ENCODE measurements at regions not wholly inside any gene's neighbourhood (a gene's known extent, or its start where the extent isn't known, plus 50 kb on each side); places are given as distances from the start of the nearest gene placed in this dataset.

DNA sequence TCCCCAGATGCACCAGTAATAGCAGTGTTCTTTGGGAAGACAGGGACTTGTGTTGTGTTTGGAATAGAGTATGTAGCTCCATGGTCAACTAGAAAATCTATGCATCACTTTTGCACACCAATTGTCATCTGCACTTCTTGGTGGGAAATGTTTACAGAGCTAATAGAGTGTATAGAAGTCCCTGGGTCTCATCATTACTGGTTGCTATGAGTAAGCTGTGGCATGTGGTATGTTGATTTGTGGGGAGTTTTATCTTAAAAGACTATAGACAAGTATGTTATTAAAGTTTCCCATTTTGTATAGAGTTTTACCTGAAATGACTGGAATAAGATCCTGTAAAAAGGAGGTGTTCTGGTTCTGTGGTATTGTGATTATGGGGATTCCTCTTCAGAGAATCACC, 55.4 kb upstream of the PRSS1 start:
- Histone ChIP-seq H3K27me3 (ENCODE audit: control insufficient read depth, insufficient read depth, low read length) (no peaks in the 10 kb centered on the region), H3K36me3 (ENCODE audit: control insufficient read depth, insufficient read depth, low read length) (no peaks in the 10 kb centered on the region), H3K27ac (ENCODE audit: insufficient read depth, low read length) (no peak overlapping the region), H3K4me2 (ENCODE audit: extremely low read depth, insufficient read depth, low read length) (no peak overlapping the region), H3K9me3 (ENCODE audit: control insufficient read depth, insufficient read depth, low read depth, low read length) (no peaks in the 10 kb centered on the region), H2AFZ (ENCODE audit: low read length) (no peak overlapping the region), H3K4me1 (ENCODE audit: control insufficient read depth, extremely low read depth, insufficient read depth, low read length) (no peaks in the 10 kb centered on the region), H3K79me2 (ENCODE audit: control insufficient read depth, insufficient read depth, low read length) (no peaks in the 10 kb centered on the region), H4K20me1 (ENCODE audit: control insufficient read depth, extremely low read depth, insufficient read depth, low read length) (no peaks in the 10 kb centered on the region), H3K9ac (ENCODE audit: insufficient read depth, low read length) (no peak overlapping the region), H3K4me3 (replicated peaks in 1 of 4; ENCODE audit: control extremely low read depth in 1 of 4, insufficient read depth in 1 of 4, low read depth in 3 of 4, low read length in 4 of 4) (no peak overlapping the region)
- TF ChIP-seq, protein P1, sequence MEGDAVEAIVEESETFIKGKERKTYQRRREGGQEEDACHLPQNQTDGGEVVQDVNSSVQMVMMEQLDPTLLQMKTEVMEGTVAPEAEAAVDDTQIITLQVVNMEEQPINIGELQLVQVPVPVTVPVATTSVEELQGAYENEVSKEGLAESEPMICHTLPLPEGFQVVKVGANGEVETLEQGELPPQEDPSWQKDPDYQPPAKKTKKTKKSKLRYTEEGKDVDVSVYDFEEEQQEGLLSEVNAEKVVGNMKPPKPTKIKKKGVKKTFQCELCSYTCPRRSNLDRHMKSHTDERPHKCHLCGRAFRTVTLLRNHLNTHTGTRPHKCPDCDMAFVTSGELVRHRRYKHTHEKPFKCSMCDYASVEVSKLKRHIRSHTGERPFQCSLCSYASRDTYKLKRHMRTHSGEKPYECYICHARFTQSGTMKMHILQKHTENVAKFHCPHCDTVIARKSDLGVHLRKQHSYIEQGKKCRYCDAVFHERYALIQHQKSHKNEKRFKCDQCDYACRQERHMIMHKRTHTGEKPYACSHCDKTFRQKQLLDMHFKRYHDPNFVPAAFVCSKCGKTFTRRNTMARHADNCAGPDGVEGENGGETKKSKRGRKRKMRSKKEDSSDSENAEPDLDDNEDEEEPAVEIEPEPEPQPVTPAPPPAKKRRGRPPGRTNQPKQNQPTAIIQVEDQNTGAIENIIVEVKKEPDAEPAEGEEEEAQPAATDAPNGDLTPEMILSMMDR (conservative IDR thresholded peaks at IDR 0.05 in 1 of 2, IDR thresholded peaks at IDR 0.05 in 1 of 2; ENCODE audit: low read depth in 1 of 2, low read length in 2 of 2): no peak
- TF ChIP-seq EZH2 (IDR thresholded peaks at IDR 0.05; ENCODE audit: low read length, missing control alignments): no peak
- DNase-seq (ENCODE audit: low read depth in 2 of 2): no peak

DNA sequence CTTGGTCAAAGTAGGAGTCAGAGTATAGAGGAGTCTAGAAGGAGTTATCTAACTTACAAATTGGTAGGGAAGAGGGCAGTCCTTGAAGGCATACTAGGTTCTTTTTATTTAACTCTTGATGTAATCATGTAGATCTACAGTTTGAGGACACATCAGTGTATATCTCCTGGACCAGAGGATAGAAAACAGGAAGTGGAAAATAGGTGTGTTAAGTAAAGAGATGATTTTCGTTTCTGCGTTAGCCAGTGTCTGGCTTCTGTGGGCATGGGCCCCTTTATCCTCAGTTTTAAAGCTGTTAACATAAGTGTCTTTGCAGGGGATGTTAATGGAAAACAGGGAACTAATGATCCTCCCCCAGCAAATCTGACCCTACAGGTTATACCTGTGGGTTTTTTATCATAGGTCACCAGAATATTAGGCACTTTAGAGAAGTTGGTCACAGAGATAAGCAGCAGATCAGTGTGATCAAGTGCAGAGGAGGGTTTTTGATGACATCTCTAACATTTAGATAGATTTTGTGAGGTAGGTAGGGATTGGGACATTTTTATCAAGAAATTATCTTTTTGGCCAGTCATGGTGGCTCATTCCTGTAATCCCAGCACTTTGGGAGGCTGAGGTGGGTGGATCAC, 58.6 kb upstream of the PRSS1 start:
- no peak for DNase-seq (ENCODE audit: low read depth in 2 of 2)
- Histone ChIP-seq H3K4me2 (ENCODE audit: extremely low read depth, insufficient read depth, low read length) (no peak overlapping the region), H3K4me3 (replicated peaks in 1 of 4; ENCODE audit: control extremely low read depth in 1 of 4, insufficient read depth in 1 of 4, low read depth in 3 of 4, low read length in 4 of 4) (no peak overlapping the region), H2AFZ (ENCODE audit: low read length) (no peak overlapping the region), H3K36me3 (ENCODE audit: control insufficient read depth, insufficient read depth, low read length) (no peaks in the 10 kb centered on the region), H3K9ac (ENCODE audit: insufficient read depth, low read length) (no peak overlapping the region), H3K79me2 (ENCODE audit: control insufficient read depth, insufficient read depth, low read length) (no peaks in the 10 kb centered on the region), H3K27me3 (ENCODE audit: control insufficient read depth, insufficient read depth, low read length) (no peaks in the 10 kb centered on the region), H3K27ac (ENCODE audit: insufficient read depth, low read length) (no peak overlapping the region), H4K20me1 (ENCODE audit: control insufficient read depth, extremely low read depth, insufficient read depth, low read length) (no peaks in the 10 kb centered on the region), H3K4me1 (ENCODE audit: control insufficient read depth, extremely low read depth, insufficient read depth, low read length) (no peaks in the 10 kb centered on the region), H3K9me3 (ENCODE audit: control insufficient read depth, insufficient read depth, low read depth, low read length) (no peaks in the 10 kb centered on the region)
- no peak for TF ChIP-seq EZH2 (IDR thresholded peaks at IDR 0.05; ENCODE audit: low read length, missing control alignments)
- TF ChIP-seq, protein P1 (conservative IDR thresholded peaks at IDR 0.05 in 1 of 2, IDR thresholded peaks at IDR 0.05 in 1 of 2; ENCODE audit: low read depth in 1 of 2, low read length in 2 of 2): no peak

DNA sequence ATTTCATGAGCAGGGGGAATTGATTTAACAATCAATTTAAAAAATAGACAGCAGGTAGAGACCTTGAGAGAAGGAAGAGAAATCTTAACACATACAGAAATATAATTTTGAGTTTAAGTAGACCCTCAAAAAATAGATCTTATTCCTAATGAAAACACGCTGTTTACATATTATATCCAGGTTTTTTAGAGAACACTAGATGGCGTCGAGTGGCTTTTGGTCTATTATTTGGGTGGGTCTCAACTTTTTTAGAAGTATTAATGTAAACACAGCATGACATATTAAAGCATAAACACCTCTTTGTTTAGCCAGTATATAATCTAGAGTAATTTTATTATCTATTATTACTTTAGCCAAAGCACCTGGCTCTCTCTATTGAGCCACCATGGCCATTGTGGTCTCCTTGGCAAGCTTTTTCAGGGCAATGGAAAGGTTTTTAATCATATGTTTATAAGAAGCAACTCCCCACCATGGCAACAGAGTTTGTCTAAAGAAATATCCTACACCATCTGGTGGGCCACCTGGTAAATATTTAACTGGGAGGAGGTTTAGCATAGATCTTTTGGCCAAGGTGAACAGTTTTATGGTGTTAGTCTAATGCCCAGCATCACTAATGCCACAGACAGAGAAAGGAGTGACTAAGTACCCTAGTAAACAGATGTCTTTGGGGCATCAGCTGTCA, 59.7 kb upstream of the PRSS1 start:
- TF ChIP-seq, protein P1 (conservative IDR thresholded peaks at IDR 0.05 in 1 of 2, IDR thresholded peaks at IDR 0.05 in 1 of 2; ENCODE audit: low read depth in 1 of 2, low read length in 2 of 2): no peak
- no peak for TF ChIP-seq EZH2 (IDR thresholded peaks at IDR 0.05; ENCODE audit: low read length, missing control alignments)
- Histone ChIP-seq H4K20me1 (ENCODE audit: control insufficient read depth, extremely low read depth, insufficient read depth, low read length) (no peaks in the 10 kb centered on the region), H2AFZ (ENCODE audit: low read length) (no peak overlapping the region), H3K27me3 (ENCODE audit: control insufficient read depth, insufficient read depth, low read length) (no peaks in the 10 kb centered on the region), H3K4me3 (replicated peaks in 1 of 4; ENCODE audit: control extremely low read depth in 1 of 4, insufficient read depth in 1 of 4, low read depth in 3 of 4, low read length in 4 of 4) (no peak overlapping the region), H3K9me3 (ENCODE audit: control insufficient read depth, insufficient read depth, low read depth, low read length) (no peaks in the 10 kb centered on the region), H3K79me2 (ENCODE audit: control insufficient read depth, insufficient read depth, low read length) (no peaks in the 10 kb centered on the region), H3K36me3 (ENCODE audit: control insufficient read depth, insufficient read depth, low read length) (no peaks in the 10 kb centered on the region), H3K4me2 (ENCODE audit: extremely low read depth, insufficient read depth, low read length) (no peak overlapping the region), H3K4me1 (ENCODE audit: control insufficient read depth, extremely low read depth, insufficient read depth, low read length) (no peaks in the 10 kb centered on the region), H3K9ac (ENCODE audit: insufficient read depth, low read length) (no peak overlapping the region), H3K27ac (ENCODE audit: insufficient read depth, low read length) (no peak overlapping the region)
- DNase-seq (ENCODE audit: low read depth in 2 of 2): no peak
